CD8-positive, alpha-beta memory T cell (primary cell): ENCODE measurements at regions not wholly inside any gene's neighbourhood (a gene's known extent, or its start where the extent isn't known, plus 50 kb on each side); places are given as distances from the start of the nearest gene placed in this dataset.

ENCODE experiments used
- CTCF ChIA-PET: fragments of 350-600 bp; sonication (Branson Sonifier 250); formaldehyde crosslinking; loops from one replicate; lab custom pipeline; 2021; ENCODE audit warnings: antibody characterized with exemption; lab: Charles Lee
- POLR2A ChIA-PET: fragments of 350-600 bp; sonication (Branson Sonifier 250); formaldehyde crosslinking; loops from one replicate; lab custom pipeline; 2021; ENCODE audit warnings: antibody characterized with exemption; lab: Charles Lee
- DNase-seq, 5 donors: peaks; one replicate each; pipeline versions ENCODE4 v3.0.0 to v3.0.0-alpha.2; 2020 to 2022; ENCODE audit warnings: mixed read lengths in 1 of 5
- H3K27ac ChIP-seq: one replicate; pipeline ENCODE4 v1.7.0; 2013; ENCODE audit warnings: low read depth, mild to moderate bottlenecking, low read length, moderate library complexity
- H3K27me3 ChIP-seq: 2 replicates; pipeline ENCODE4 v1.7.0; 2013; ENCODE audit warnings: low read length, mild to moderate bottlenecking; ENCODE audit not compliant: insufficient read depth, poor library complexity, severe bottlenecking
- H3K36me3 ChIP-seq: 2 replicates; pipeline ENCODE4 v1.7.0; 2013; ENCODE audit warnings: mild to moderate bottlenecking, low read length, moderate library complexity; ENCODE audit not compliant: insufficient read depth
- H3K4me1 ChIP-seq: 2 replicates; pipeline ENCODE4 v1.7.0; 2013; ENCODE audit warnings: mild to moderate bottlenecking, low read length, moderate library complexity; ENCODE audit not compliant: insufficient read depth
- H3K4me3 ChIP-seq: 2 replicates; pipeline ENCODE4 v1.7.0; 2013; ENCODE audit warnings: mild to moderate bottlenecking, low read length
- H3K9me3 ChIP-seq: 2 replicates; pipeline ENCODE4 v1.7.0; 2013; ENCODE audit warnings: mild to moderate bottlenecking, low read length
- H3K27ac Mint-ChIP-seq, 8 donors: one replicate each; pipeline ENCODE4 v1.8.0; 2020 to 2021; ENCODE audit warnings: mixed read lengths in 8 of 8, mild to moderate bottlenecking in 6 of 8, inconsistent platforms in 3 of 8, moderate library complexity in 3 of 8
- H3K27me3 Mint-ChIP-seq, 2 donors: one replicate each; pipeline ENCODE4 v1.8.0; 2020 to 2021; ENCODE audit warnings: mixed read lengths in 2 of 2, mild to moderate bottlenecking in 1 of 2, moderate library complexity in 1 of 2
- H3K36me3 Mint-ChIP-seq, 3 donors: one replicate each; pipeline ENCODE4 v1.8.0; 2020 to 2021; ENCODE audit warnings: mixed read lengths in 3 of 3, inconsistent platforms in 1 of 3, mild to moderate bottlenecking in 1 of 3
- H3K4me1 Mint-ChIP-seq, 3 donors: one replicate each; pipeline ENCODE4 v1.8.0; 2020 to 2021; ENCODE audit warnings: mixed read lengths in 3 of 3, inconsistent platforms in 1 of 3, mild to moderate bottlenecking in 1 of 3
- H3K4me3 Mint-ChIP-seq, 7 donors: one replicate each; pipeline ENCODE4 v1.8.0; 2020 to 2021; ENCODE audit warnings: mixed read lengths in 7 of 7, mild to moderate bottlenecking in 6 of 7, moderate library complexity in 4 of 7, inconsistent platforms in 2 of 7
- H3K9me3 Mint-ChIP-seq, 5 donors: one replicate each; pipeline ENCODE4 v1.8.0; 2020 to 2022; ENCODE audit warnings: mixed read lengths in 5 of 5, mild to moderate bottlenecking in 3 of 5, moderate library complexity in 2 of 5, inconsistent platforms in 1 of 5

DNA sequence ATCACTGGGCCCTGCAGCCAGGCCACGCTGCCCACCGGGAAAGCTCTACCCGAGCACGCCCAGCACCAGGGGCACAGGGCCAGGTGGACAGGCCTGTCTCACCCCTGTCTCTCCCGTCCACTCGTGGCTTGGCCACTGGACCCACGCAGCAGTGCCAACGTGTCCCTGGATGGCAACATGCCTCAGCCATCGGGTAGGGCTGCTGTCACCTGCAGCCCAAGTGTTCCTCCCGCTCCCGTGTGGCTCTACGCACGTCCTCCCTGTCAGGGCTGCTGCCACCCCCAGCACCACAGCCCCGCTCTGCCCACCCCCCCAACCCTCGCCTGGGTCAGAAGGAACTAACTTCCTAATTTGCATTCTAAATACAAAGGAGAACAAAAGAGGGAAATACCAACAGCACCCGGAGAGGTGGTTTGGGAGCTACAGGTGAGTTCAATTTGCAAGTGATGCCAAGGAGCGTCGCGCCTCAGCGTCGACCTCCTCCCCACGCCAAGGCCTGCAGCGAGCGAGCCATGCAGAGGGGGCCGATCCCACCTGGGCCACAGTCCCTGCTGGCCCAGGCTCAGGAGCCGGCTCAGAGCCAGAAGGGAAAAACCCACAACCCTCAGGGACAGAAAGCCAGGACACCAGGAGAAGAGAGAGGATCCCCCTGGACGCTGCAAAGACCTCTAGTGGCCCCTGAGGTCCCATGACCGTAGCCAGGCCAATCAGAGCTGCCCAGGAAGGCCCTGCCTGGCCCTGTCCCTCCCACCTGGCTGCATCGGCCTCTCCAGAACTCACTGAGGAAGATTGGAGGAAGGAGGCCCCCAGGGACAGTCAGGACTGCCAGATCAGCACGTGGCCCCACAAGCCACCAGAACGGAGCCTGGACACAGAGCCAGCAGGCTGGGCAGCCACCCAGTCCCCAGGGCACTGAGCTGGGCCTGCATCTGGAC lies 128.4 kb upstream of the SPACA7 start:
- H3K9me3 Mint-ChIP-seq = no peaks in the 10 kb centered on the region
- Histone ChIP-seq H3K4me3 (no peak overlapping the region), H3K27me3 (no peaks in the 10 kb centered on the region), H3K9me3 (no peaks in the 10 kb centered on the region), H3K4me1 (no peaks in the 10 kb centered on the region), H3K36me3 (no peaks in the 10 kb centered on the region), H3K27ac (no peak overlapping the region)
- no peaks in the 10 kb centered on the region for H3K4me1 Mint-ChIP-seq
- no peak overlapping the region for H3K27ac Mint-ChIP-seq
- H3K36me3 Mint-ChIP-seq = no peaks in the 10 kb centered on the region
- H3K27me3 Mint-ChIP-seq = peaks cover 0 to 1% of the 10 kb centered on the region in 2 donors
- ChIA-PET POLR2A (no interaction called here), CTCF (no interaction called here)
- no peak for DNase-seq
- no peak overlapping the region for H3K4me3 Mint-ChIP-seq

DNA sequence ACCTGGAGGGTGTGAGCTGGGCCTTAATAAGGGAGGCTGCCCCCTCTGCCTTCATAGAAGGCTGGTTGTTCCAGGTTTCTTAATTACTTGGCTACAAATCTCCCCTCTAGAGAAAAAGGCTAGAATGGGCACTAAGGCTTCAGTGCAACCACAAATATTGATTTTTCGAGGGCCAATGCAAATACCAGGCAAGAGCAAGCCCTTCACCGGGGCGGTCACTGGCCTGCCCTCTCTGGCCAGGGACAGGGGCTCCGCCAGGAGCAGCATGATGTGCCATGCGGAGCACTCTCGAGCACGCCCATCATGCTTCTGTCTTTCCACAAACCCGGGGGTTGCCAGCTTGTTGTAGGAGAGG lies 127.8 kb upstream of the SPACA7 start:
- ChIA-PET CTCF (no interaction called here), POLR2A (no interaction called here)
- DNase-seq = no peak
- H3K27me3 ChIP-seq = no peaks in the 10 kb centered on the region
- H3K27ac Mint-ChIP-seq = no peak overlapping the region
- no peaks in the 10 kb centered on the region for H3K36me3 Mint-ChIP-seq
- H3K4me1 ChIP-seq = no peaks in the 10 kb centered on the region
- no peak overlapping the region for H3K27ac ChIP-seq
- no peak overlapping the region for H3K4me3 ChIP-seq
- no peaks in the 10 kb centered on the region for H3K36me3 ChIP-seq
- no peak overlapping the region for H3K4me3 Mint-ChIP-seq
- no peaks in the 10 kb centered on the region for H3K9me3 ChIP-seq
- no peaks in the 10 kb centered on the region for H3K9me3 Mint-ChIP-seq
- H3K4me1 Mint-ChIP-seq = no peaks in the 10 kb centered on the region
- H3K27me3 Mint-ChIP-seq = peaks cover 0 to 1% of the 10 kb centered on the region in 2 donors

GRCh38 chr13:112248862-112249592 lies 127.1 kb upstream of the SPACA7 start:
- H3K36me3 Mint-ChIP-seq = no peaks in the 10 kb centered on the region

DNA sequence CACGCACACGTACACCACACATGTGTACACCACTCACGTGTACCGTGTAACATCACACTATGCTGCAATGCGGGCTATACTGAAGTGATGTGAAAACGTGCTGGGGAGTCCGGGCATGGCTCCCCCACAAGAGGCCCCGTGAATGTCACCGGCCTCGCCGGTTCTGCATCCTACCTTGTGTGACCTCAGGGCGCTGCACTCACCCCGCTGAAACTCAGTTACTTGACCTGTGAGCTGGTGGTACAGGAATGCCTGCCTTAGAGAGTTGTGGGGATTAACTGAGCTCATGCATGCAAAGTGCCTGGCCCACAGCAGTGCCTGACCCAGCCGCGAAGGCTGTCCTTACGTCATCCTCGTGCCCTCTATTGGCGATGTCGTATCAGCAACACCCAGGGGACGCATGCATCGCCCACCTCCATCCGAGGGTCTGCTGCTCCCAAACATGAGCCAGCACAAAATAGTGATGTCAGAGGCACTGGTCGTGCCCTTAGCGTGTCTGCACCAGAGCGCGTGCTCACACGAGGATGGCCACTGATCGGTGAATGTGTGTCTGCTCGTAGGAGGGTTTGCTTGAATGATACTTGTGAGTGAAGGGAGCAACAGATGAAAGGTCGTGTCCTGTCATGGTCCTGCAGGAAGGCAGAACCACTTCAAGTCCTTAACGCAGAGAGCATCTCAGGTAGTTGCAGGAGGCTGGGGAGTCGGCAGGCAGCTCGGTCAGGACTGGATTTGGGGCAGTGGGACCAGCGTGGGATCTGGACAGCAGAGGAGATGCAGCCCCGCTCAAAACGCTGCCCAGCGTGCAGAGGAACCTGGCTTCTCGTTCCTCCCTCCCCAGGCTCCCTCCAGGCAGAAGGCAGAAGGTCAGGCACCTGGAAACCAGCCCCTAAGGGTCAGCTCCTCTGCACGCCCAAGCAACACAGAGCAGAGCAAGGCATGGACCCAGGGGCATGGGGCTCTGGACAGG lies 126.2 kb upstream of the SPACA7 start:
- peaks cover under 1 to 4% of the 10 kb centered on the region in 2 donors for H3K27me3 Mint-ChIP-seq
- Histone ChIP-seq H3K27ac (no peak overlapping the region), H3K36me3 (no peaks in the 10 kb centered on the region), H3K27me3 (no peaks in the 10 kb centered on the region), H3K4me3 (no peak overlapping the region), H3K4me1 (no peaks in the 10 kb centered on the region), H3K9me3 (no peaks in the 10 kb centered on the region)
- POLR2A ChIA-PET = no interaction called here
- no peak overlapping the region for H3K4me3 Mint-ChIP-seq
- no peaks in the 10 kb centered on the region for H3K36me3 Mint-ChIP-seq
- H3K4me1 Mint-ChIP-seq = no peaks in the 10 kb centered on the region
- no peaks in the 10 kb centered on the region for H3K9me3 Mint-ChIP-seq
- H3K27ac Mint-ChIP-seq = no peak overlapping the region
- no peak for DNase-seq
- CTCF ChIA-PET = no interaction called here

More at GRCh38 chr13:112248862-112249592, 127.1 kb upstream of the SPACA7 start:
- no peak overlapping the region for H3K4me3 ChIP-seq
- H3K27ac Mint-ChIP-seq = no peak overlapping the region
- H3K9me3 ChIP-seq = no peaks in the 10 kb centered on the region
- no peaks in the 10 kb centered on the region for H3K9me3 Mint-ChIP-seq
- no peaks in the 10 kb centered on the region for H3K4me1 ChIP-seq
- H3K27me3 ChIP-seq = no peaks in the 10 kb centered on the region
- ChIA-PET CTCF (no interaction called here), POLR2A (no interaction called here)
- no peaks in the 10 kb centered on the region for H3K4me1 Mint-ChIP-seq
- no peak for DNase-seq
- no peak overlapping the region for H3K27ac ChIP-seq
- H3K36me3 ChIP-seq = no peaks in the 10 kb centered on the region
- H3K27me3 Mint-ChIP-seq = peaks cover 0 to 4% of the 10 kb centered on the region in 2 donors
- H3K4me3 Mint-ChIP-seq = no peak overlapping the region

- Mint-ChIP-seq H3K4me1 (no peaks in the 10 kb centered on the region), H3K27ac (no peak overlapping the region), H3K27me3 (peaks cover 4% of the 10 kb centered on the region in 2 donors), H3K4me3 (no peak overlapping the region), H3K9me3 (no peaks in the 10 kb centered on the region), H3K36me3 (no peaks in the 10 kb centered on the region)
- POLR2A ChIA-PET = no interaction called here
- no peaks in the 10 kb centered on the region for H3K9me3 ChIP-seq
- H3K27ac ChIP-seq = no peak overlapping the region
- DNase-seq = no peak
- no peaks in the 10 kb centered on the region for H3K36me3 ChIP-seq
- CTCF ChIA-PET = no interaction called here
- no peaks in the 10 kb centered on the region for H3K27me3 ChIP-seq
- no peak overlapping the region for H3K4me3 ChIP-seq
- no peaks in the 10 kb centered on the region for H3K4me1 ChIP-seq
Measured at GRCh38 chr13:112250788-112251445, 125.2 kb upstream of the SPACA7 start.

DNA sequence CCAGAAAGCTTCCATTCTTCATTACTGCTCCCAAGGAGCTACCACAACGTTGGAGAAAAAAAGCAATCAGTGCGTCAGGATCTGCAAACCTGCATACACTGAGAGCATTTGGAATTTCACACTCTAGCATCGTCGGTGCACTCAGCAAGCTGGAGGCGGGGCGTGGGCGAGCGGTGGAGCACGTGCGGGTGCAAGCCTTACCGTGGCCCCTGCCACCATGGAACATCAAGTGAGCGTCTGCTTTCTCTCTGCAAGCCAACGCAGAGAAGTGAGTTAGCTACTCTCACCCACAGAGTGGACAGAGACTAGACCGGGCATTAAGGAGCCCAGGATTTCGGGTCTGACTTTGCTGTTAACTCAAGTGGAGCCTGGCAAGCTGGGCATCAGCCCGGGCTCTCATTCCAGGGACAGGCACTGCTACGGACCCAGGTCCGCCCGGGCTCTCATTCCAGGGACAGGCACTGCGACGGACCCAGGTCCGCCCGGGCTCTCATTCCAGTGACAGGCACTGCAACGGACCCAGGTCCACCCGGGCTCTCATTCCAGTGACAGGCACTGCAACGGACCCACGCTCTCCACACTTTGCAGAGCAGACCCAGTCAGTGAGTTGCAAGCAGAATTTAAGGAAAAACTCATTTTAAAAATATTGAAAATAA lies 124.1 kb upstream of the SPACA7 start:
- Histone ChIP-seq H3K4me3 (no peak overlapping the region), H3K27me3 (no peaks in the 10 kb centered on the region), H3K36me3 (no peaks in the 10 kb centered on the region), H3K9me3 (no peaks in the 10 kb centered on the region), H3K27ac (no peak overlapping the region), H3K4me1 (no peaks in the 10 kb centered on the region)
- DNase-seq = no peak
- H3K4me1 Mint-ChIP-seq = no peaks in the 10 kb centered on the region
- no peaks in the 10 kb centered on the region for H3K36me3 Mint-ChIP-seq
- H3K9me3 Mint-ChIP-seq = no peaks in the 10 kb centered on the region
- CTCF ChIA-PET = no interaction called here
- peaks cover 3 to 4% of the 10 kb centered on the region in 2 donors for H3K27me3 Mint-ChIP-seq
- POLR2A ChIA-PET = no interaction called here
- no peak overlapping the region for H3K27ac Mint-ChIP-seq
- H3K4me3 Mint-ChIP-seq = no peak overlapping the region

DNA sequence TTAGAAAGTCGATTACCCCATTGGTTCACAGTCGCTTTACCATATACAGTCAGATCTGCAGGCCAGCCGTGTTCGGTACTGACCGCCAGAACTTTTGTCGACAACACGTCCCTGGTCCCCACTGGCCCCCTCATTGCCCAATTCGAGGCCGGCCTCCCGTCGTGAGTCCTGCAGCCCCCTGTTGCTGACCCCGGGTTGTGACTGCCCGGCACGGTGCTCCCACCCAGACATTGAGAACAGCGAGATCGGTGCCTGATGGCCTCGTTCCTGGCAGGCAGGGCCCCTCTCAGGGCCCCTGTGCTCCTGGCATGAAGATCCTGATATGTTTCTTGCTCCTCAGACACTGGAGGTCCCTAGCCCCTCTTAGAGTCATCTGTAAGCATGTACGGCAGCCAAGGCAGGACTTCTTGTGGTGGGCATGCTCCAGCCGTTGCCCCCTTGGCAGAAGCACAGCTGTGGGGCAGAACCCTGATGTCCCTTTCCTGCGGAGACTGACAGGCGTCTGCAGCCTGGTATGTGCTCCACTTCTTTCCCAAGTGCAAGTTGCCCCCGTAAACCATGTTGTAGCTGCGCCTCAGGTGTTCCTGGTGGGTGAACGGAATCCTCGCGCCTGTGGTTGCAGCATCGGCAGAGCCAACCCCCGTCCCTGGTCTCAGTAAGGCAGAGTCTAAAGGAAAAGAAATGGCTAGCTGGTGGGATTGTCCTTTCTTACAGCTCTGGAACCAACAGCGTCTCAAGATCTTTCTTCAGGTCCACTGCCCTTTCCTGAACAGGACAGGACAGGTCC lies 123.2 kb upstream of the SPACA7 start:
- H3K27me3 ChIP-seq = no peaks in the 10 kb centered on the region
- no peaks in the 10 kb centered on the region for H3K36me3 Mint-ChIP-seq
- H3K27ac ChIP-seq = no peak overlapping the region
- no peak overlapping the region for H3K27ac Mint-ChIP-seq
- no peaks in the 10 kb centered on the region for H3K36me3 ChIP-seq
- POLR2A ChIA-PET = no interaction called here
- no peaks in the 10 kb centered on the region for H3K4me1 ChIP-seq
- peaks cover 3 to 4% of the 10 kb centered on the region in 2 donors for H3K27me3 Mint-ChIP-seq
- H3K4me3 ChIP-seq = no peak overlapping the region
- no peaks in the 10 kb centered on the region for H3K4me1 Mint-ChIP-seq
- H3K9me3 ChIP-seq = no peaks in the 10 kb centered on the region
- no peak overlapping the region for H3K4me3 Mint-ChIP-seq
- DNase-seq = no peak
- H3K9me3 Mint-ChIP-seq = no peaks in the 10 kb centered on the region
- CTCF ChIA-PET = no interaction called here
